A673 (cell line): ENCODE measurements at regions not wholly inside any gene's neighbourhood (a gene's known extent, or its start where the extent isn't known, plus 50 kb on each side); places are given as distances from the start of the nearest gene placed in this dataset.

Experiments used
- BruUV-seq: library from RNA; stranded (reverse); fragments of 400-500 nt; replicated peaks from 2 replicates; lab custom pipeline; 2021; lab: Mats Ljungman, UMichigan
- CTCF ChIA-PET: fragments of 300-600 bp; sonication (Branson Sonifier 250); formaldehyde crosslinking; loops from one replicate; lab custom pipeline; 2022; ENCODE audit warnings: antibody characterized with exemption; lab: Charles Lee
- POLR2A ChIA-PET: fragments of 300-600 bp; sonication (Branson Sonifier 250); formaldehyde crosslinking; loops from one replicate; lab custom pipeline; 2022; ENCODE audit warnings: antibody characterized with exemption; ENCODE audit not compliant: low non-redundant PET; lab: Charles Lee
- DNase-seq: peaks from one replicate; pipeline ENCODE4 v3.0.0-alpha.2; 2015; ENCODE audit warnings: low spot score
- H3K27ac ChIP-seq: fragments of 200-600 bp; sonication (generic); 2 replicates; pipeline ENCODE4 v1.5.1; 2016; ENCODE audit warnings: mixed run types, low read depth, mild to moderate bottlenecking, mixed read lengths, antibody characterized with exemption, low read length; ENCODE audit not compliant: poor library complexity, severe bottlenecking
- H3K27me3 ChIP-seq: fragments of 200-600 bp; sonication (generic); replicated peaks from 2 replicates; pipeline ENCODE4 v1.6.1; 2017; ENCODE audit warnings: mixed run types, low read depth, mild to moderate bottlenecking, mixed read lengths, antibody characterized with exemption, low read length; ENCODE audit not compliant: insufficient read depth, poor library complexity
- H3K36me3 ChIP-seq: fragments of 200-600 bp; sonication (generic); 2 replicates; pipeline ENCODE4 v1.6.1; 2016; ENCODE audit warnings: mixed run types, mild to moderate bottlenecking, mixed read lengths, antibody characterized with exemption, low read length; ENCODE audit not compliant: insufficient read depth, poor library complexity, severe bottlenecking
- H3K4me1 ChIP-seq: fragments of 200-600 bp; sonication (generic); 2 replicates; pipeline ENCODE4 v1.6.1; 2017; ENCODE audit warnings: mixed run types, mild to moderate bottlenecking, mixed read lengths, antibody characterized with exemption, low read length; ENCODE audit not compliant: insufficient read depth, poor library complexity, severe bottlenecking
- H3K4me3 ChIP-seq: fragments of 200-600 bp; sonication (generic); 2 replicates; pipeline ENCODE4 v1.5.1; 2016; ENCODE audit warnings: low read depth, mixed run types, mild to moderate bottlenecking, mixed read lengths, low read length; ENCODE audit not compliant: poor library complexity, severe bottlenecking
- H3K9me3 ChIP-seq: fragments of 200-600 bp; sonication (generic); 2 replicates; pipeline ENCODE4 v1.6.1; 2016; ENCODE audit warnings: mixed run types, low read depth, mild to moderate bottlenecking, mixed read lengths, antibody characterized with exemption, low read length; ENCODE audit not compliant: poor library complexity, severe bottlenecking
- EZH2 ChIP-seq: fragments of 200-600 bp; sonication (generic); IDR thresholded peaks from 2 replicates; pipeline ENCODE4 v1.6.1; 2017; ENCODE audit warnings: borderline replicate concordance, low read depth, mild to moderate bottlenecking, mixed read lengths, antibody characterized with exemption, low read length; ENCODE audit not compliant: poor library complexity, severe bottlenecking
- intact Hi-C: fragments of 100-400 bp; cut with micrococcal nuclease; formaldehyde crosslinking; loops from one replicate; pipeline ENCODE4 v1.10.0; 2022; ENCODE audit not compliant: unreplicated experiment
- TF ChIP-seq, protein P1 (sequence below): fragments of 300-800, 200-600 bp; sonication (generic); conservative IDR thresholded peaks from 2 replicates; pipeline ENCODE4 v1.5.1; 2017; ENCODE audit warnings: low read depth, mild to moderate bottlenecking, antibody characterized with exemption, low read length, moderate library complexity, mixed read lengths

DNA sequence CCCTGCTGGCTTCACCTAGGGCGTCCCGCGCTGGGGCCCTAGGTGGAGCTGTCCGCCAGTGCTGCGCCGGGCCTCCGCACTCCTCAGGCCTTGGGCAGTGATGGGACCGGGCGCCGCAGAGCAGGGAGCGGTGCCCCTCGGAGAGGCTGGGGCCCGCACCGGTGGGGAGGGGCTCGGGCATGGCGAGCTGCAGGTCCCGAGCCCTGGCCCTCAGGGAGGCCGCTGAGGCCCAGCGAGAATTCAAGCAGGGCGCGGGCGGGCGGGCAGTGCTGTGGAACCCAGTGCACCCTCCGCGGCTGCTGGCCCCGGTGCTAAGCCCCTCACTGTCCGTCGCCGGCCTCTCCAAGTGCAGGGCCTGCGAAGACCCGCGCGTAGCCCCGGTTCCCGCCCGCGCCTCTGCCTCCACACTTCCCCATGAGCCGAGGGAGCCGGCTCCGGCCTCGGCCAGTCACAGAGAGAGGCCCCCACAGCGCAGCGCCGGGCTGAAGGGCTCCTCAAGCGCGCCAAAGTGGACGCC, 565.1 kb upstream of the NDST4 start:
- Histone ChIP-seq H3K27me3 (no peaks in the 10 kb centered on the region), H3K27ac (no peak overlapping the region), H3K9me3 (peaks cover 5% of the 10 kb centered on the region), H3K36me3 (no peaks in the 10 kb centered on the region), H3K4me1 (peaks cover 17% of the 10 kb centered on the region), H3K4me3 (no peak overlapping the region)
- DNase-seq, result no peak
- CTCF ChIA-PET, result no interaction called here
- TF ChIP-seq, protein P1, sequence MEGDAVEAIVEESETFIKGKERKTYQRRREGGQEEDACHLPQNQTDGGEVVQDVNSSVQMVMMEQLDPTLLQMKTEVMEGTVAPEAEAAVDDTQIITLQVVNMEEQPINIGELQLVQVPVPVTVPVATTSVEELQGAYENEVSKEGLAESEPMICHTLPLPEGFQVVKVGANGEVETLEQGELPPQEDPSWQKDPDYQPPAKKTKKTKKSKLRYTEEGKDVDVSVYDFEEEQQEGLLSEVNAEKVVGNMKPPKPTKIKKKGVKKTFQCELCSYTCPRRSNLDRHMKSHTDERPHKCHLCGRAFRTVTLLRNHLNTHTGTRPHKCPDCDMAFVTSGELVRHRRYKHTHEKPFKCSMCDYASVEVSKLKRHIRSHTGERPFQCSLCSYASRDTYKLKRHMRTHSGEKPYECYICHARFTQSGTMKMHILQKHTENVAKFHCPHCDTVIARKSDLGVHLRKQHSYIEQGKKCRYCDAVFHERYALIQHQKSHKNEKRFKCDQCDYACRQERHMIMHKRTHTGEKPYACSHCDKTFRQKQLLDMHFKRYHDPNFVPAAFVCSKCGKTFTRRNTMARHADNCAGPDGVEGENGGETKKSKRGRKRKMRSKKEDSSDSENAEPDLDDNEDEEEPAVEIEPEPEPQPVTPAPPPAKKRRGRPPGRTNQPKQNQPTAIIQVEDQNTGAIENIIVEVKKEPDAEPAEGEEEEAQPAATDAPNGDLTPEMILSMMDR, result no peak
- no peak for TF ChIP-seq EZH2
- POLR2A ChIA-PET, result no interaction called here
- intact Hi-C loops, result no loop called here
- no TSS peak for BruUV-seq

DNA sequence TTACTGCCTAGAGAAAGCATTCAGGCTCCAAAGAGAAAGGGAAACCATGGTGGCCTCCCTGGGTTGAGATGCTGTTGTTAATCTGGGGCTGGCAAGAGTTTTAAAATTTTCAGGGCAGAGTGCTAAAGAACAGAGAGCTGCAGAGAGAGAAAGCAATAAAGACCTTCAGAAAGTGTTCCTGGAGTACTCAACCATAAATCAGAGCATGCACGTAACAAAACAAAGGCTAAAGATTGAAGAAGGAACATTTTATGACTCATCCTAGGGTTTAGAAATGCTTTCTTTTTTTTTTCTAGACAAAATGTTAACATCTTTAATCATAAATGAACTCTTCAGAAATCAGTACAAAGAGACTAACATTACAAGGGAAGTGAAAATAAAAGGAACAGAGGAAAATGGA, 562.3 kb upstream of the NDST4 start:
- Histone ChIP-seq H3K27me3 (no peaks in the 10 kb centered on the region), H3K4me1 (peaks cover 24% of the 10 kb centered on the region), H3K4me3 (peak overlapping the region; percentile 16), H3K36me3 (no peaks in the 10 kb centered on the region), H3K27ac (no peak overlapping the region), H3K9me3 (peaks cover 5% of the 10 kb centered on the region)
- POLR2A ChIA-PET, result no interaction called here
- intact Hi-C loops, result no loop called here
- CTCF ChIA-PET, result no interaction called here
- DNase-seq, result peak; percentile 80
- BruUV-seq, result no TSS peak
- TF ChIP-seq, protein P1, result no peak
- TF ChIP-seq EZH2, result no peak

DNA sequence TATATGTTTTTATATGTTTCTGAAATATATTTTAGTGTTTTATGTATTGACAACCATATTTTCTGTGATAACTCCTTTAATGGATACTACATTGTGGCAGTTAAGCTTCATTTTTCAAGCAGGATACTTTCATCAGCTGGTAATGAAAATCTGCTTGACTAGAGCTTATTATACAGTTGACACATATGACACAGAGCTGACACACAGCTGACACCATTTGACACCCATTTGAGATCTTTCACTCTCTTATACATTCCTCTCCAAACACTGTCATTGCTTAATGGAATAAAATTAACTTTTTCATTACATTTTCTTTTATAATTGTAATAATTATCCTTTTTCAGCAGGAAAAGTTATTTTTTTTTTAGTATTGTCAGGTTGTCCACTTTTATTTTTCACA, 561.1 kb upstream of the NDST4 start:
- Histone ChIP-seq H3K4me3 (no peak overlapping the region), H3K4me1 (peaks cover 34% of the 10 kb centered on the region), H3K27me3 (no peaks in the 10 kb centered on the region), H3K36me3 (no peaks in the 10 kb centered on the region), H3K9me3 (peaks cover 5% of the 10 kb centered on the region), H3K27ac (peak overlapping the region; percentile 44)
- ChIA-PET CTCF (no interaction called here), POLR2A (no interaction called here)
- no peak for DNase-seq
- BruUV-seq, result no TSS peak
- intact Hi-C loops, result no loop called here
- TF ChIP-seq EZH2, result no peak
- TF ChIP-seq, protein P1, result no peak
